Loucy (cell line): ENCODE measurements at regions not wholly inside any gene's neighbourhood (a gene's known extent, or its start where the extent isn't known, plus 50 kb on each side); places are given as distances from the start of the nearest gene placed in this dataset.
"Not testable (repeated sequence)": the region's sequence is repeated elsewhere in the genome, so short reads cannot be mapped to it uniquely, and the experiment has no call there.

Experiments
- H2AFZ ChIP-seq: fragments of 200-600 bp; sonication (generic); 2 replicates; pipeline ENCODE4 v1.6.0; 2016; ENCODE audit warnings: antibody characterized with exemption, mild to moderate bottlenecking, low read length, moderate library complexity
- H3F3A ChIP-seq: fragments of 200-600 bp; 2 replicates; pipeline ENCODE4 v1.6.0; 2016; ENCODE audit warnings: antibody characterized with exemption, low read depth, mild to moderate bottlenecking
- H3K27me3 ChIP-seq: fragments of 200-600 bp; sonication (generic); 2 replicates; pipeline ENCODE4 v1.6.1; 2014; ENCODE audit warnings: low read length, mild to moderate bottlenecking; ENCODE audit not compliant: insufficient read depth, poor library complexity, severe bottlenecking
- H3K36me3 ChIP-seq: fragments of 200-600 bp; sonication (generic); 2 replicates; pipeline ENCODE4 v1.6.1; 2016; ENCODE audit warnings: low read length; ENCODE audit not compliant: insufficient read depth
- H3K4me1 ChIP-seq: fragments of 200-600 bp; sonication (generic); 2 replicates; pipeline ENCODE4 v1.5.1; 2014; ENCODE audit warnings: low read length, mild to moderate bottlenecking; ENCODE audit not compliant: insufficient read depth, poor library complexity, severe bottlenecking
- H3K4me2 ChIP-seq: fragments of 200-600 bp; sonication (generic); 2 replicates; pipeline ENCODE4 v1.6.0; 2014; ENCODE audit warnings: antibody characterized with exemption, low read length, low read depth, mild to moderate bottlenecking; ENCODE audit not compliant: poor library complexity, severe bottlenecking
- H3K4me3 ChIP-seq: fragments of 200-600 bp; sonication (generic); 2 replicates; pipeline ENCODE4 v1.5.1; 2014; ENCODE audit warnings: low read length, mild to moderate bottlenecking, mixed read lengths; ENCODE audit not compliant: poor library complexity, severe bottlenecking
- H3K79me2 ChIP-seq: fragments of 200-600 bp; sonication (generic); 2 replicates; pipeline ENCODE4 v1.6.1; 2014; ENCODE audit warnings: low read length; ENCODE audit not compliant: insufficient read depth
- H3K9ac ChIP-seq: fragments of 200-600 bp; sonication (generic); 2 replicates; pipeline ENCODE4 v1.6.0; 2014; ENCODE audit warnings: mild to moderate bottlenecking, low read depth, low read length, moderate library complexity; ENCODE audit not compliant: poor library complexity, severe bottlenecking
- H3K9me2 ChIP-seq: fragments of 200-600 bp; sonication (generic); replicated peaks from 2 replicates; pipeline ENCODE4 v1.6.1; 2016; ENCODE audit warnings: low read depth, low read length, mixed read lengths
- H3K9me3 ChIP-seq: fragments of 200-600 bp; sonication (generic); 2 replicates; pipeline ENCODE4 v1.6.1; 2014; ENCODE audit warnings: mild to moderate bottlenecking, antibody characterized with exemption, low read length, low read depth; ENCODE audit not compliant: insufficient read depth
- H4K20me1 ChIP-seq: fragments of 200-600 bp; sonication (generic); 2 replicates; pipeline ENCODE4 v1.6.0; 2014; ENCODE audit warnings: antibody characterized with exemption, low read length, mild to moderate bottlenecking; ENCODE audit not compliant: insufficient read depth, poor library complexity, severe bottlenecking
- EZH2phosphoT487 ChIP-seq: fragments of 200-600 bp; IDR thresholded peaks from 2 replicates; pipeline ENCODE4 v1.6.1; 2018; ENCODE audit warnings: antibody characterized with exemption, mild to moderate bottlenecking, moderate library complexity, borderline replicate concordance
- TF ChIP-seq, protein P1 (sequence below): fragments of 200-600 bp; sonication (generic); conservative IDR thresholded peaks from 2 replicates; pipeline ENCODE4 v1.5.1; 2014; ENCODE audit warnings: mild to moderate bottlenecking, antibody characterized with exemption, low read length

GRCh38 chr1:242811092-242811840 lies 286.8 kb upstream of the PLD5 start:
- no peaks in the 10 kb centered on the region for H3K27me3 ChIP-seq
- no peaks in the 10 kb centered on the region for H3K9me2 ChIP-seq
- no peak for TF ChIP-seq EZH2phosphoT487
- TF ChIP-seq, protein P1, sequence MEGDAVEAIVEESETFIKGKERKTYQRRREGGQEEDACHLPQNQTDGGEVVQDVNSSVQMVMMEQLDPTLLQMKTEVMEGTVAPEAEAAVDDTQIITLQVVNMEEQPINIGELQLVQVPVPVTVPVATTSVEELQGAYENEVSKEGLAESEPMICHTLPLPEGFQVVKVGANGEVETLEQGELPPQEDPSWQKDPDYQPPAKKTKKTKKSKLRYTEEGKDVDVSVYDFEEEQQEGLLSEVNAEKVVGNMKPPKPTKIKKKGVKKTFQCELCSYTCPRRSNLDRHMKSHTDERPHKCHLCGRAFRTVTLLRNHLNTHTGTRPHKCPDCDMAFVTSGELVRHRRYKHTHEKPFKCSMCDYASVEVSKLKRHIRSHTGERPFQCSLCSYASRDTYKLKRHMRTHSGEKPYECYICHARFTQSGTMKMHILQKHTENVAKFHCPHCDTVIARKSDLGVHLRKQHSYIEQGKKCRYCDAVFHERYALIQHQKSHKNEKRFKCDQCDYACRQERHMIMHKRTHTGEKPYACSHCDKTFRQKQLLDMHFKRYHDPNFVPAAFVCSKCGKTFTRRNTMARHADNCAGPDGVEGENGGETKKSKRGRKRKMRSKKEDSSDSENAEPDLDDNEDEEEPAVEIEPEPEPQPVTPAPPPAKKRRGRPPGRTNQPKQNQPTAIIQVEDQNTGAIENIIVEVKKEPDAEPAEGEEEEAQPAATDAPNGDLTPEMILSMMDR: no peak

DNA sequence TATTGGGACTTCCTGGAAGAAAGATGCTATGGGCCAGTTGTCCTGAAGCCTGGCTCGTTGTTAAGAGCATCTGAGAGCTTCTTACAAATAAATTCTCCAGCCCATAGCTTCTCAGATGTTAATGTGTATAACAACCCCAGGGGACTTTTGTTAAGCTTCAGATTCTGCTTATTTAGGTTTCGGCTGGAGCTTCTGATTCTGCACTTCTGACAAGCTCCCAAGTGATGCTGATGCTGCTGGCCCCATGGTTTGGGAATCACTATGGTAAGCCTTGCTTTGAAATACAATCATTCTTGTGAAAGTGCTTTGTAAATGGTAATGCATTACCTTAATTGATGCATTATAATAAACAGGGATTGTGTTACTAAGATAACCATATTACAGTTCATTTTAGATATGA lies 281.8 kb upstream of the PLD5 start:
- no peak overlapping the region for H3K4me2 ChIP-seq

More at GRCh38 chr1:242811092-242811840, 286.8 kb upstream of the PLD5 start:
- Histone ChIP-seq H3K4me2 (no peak overlapping the region), H3K9ac (no peak overlapping the region), H3K79me2 (no peaks in the 10 kb centered on the region), H3K4me1 (no peaks in the 10 kb centered on the region), H3K9me3 (no peaks in the 10 kb centered on the region), H4K20me1 (no peaks in the 10 kb centered on the region), H2AFZ (no peak overlapping the region), H3F3A (no peaks in the 10 kb centered on the region), H3K36me3 (no peaks in the 10 kb centered on the region), H3K4me3 (no peak overlapping the region)

DNA sequence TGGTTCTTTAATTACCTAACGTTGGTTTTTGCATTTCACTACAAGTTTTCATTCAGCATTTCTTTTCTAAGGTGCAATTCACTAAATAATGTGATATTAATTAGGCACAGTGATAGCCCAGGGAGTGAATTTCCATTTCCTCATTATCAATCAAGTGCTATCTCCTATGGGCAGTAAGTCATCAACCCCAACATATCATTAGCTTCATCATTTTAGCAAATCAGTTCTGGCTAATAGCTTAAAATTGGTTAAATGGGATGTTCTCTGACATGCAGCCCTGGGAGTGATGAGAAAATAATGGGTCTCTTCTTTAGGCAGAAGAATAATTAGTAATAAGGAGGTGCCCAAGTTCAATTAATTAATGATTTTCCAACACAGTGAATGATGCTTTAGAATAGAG lies 280.9 kb upstream of the PLD5 start:
- not testable (repeated sequence) for H3K9me3 ChIP-seq, H3K9me2 ChIP-seq, H3K27me3 ChIP-seq, H3K4me2 ChIP-seq, H4K20me1 ChIP-seq, H3K4me1 ChIP-seq, H3K4me3 ChIP-seq, H2AFZ ChIP-seq, H3K9ac ChIP-seq, H3K36me3 ChIP-seq, H3K79me2 ChIP-seq, H3F3A ChIP-seq

More for the DNA sequence above, 281.8 kb upstream of the PLD5 start:
- H3K9me3 ChIP-seq: no peaks in the 10 kb centered on the region
- no peaks in the 10 kb centered on the region for H4K20me1 ChIP-seq
- no peak overlapping the region for H2AFZ ChIP-seq
- no peaks in the 10 kb centered on the region for H3K9me2 ChIP-seq
- no peaks in the 10 kb centered on the region for H3K36me3 ChIP-seq
- no peaks in the 10 kb centered on the region for H3K27me3 ChIP-seq
- no peaks in the 10 kb centered on the region for H3K79me2 ChIP-seq
- no peak for TF ChIP-seq EZH2phosphoT487
- TF ChIP-seq, protein P1: no peak
- no peaks in the 10 kb centered on the region for H3F3A ChIP-seq
- no peaks in the 10 kb centered on the region for H3K4me1 ChIP-seq
- no peak overlapping the region for H3K9ac ChIP-seq
- H3K4me3 ChIP-seq: no peak overlapping the region

- Histone ChIP-seq H3K9ac (no peak overlapping the region), H3K79me2 (no peaks in the 10 kb centered on the region), H3K9me3 (no peaks in the 10 kb centered on the region), H4K20me1 (no peaks in the 10 kb centered on the region), H3K36me3 (no peaks in the 10 kb centered on the region), H3K4me3 (no peak overlapping the region), H3F3A (no peaks in the 10 kb centered on the region), H3K9me2 (no peaks in the 10 kb centered on the region), H3K27me3 (no peaks in the 10 kb centered on the region), H2AFZ (no peak overlapping the region), H3K4me2 (no peak overlapping the region), H3K4me1 (no peaks in the 10 kb centered on the region)
- TF ChIP-seq, protein P1: no peak
- TF ChIP-seq EZH2phosphoT487: no peak
These were observed 278.5 kb upstream of the PLD5 start for GRCh38 chr1:242802973-242803372.
